ENCODE measurements at regions not wholly inside any gene's neighbourhood (a gene's known extent, or its start where the extent isn't known, plus 50 kb on each side); places are given as distances from the start of the nearest gene placed in this dataset.

DNA sequence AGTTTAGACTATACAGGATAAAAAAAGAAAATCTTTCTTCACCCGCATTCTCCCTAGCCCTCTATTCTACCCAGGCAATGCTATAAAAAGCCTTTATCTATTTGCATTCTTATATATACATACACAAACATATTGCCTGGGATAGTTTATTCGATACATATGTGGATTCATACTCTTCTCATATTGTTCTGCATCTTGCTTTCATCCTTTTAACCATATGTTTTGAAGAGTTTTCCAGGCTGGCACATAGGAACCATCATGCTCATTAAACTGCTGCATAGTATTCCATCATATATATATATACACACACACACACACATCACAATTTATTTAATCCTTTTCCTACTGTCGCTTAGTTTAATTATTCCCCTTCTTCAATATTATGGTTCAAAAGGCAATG lies 461.2 kb downstream of the NTRK2 start:
- Histone ChIP-seq H4K20me1 (ENCODE audit: control insufficient read depth, insufficient read depth, low read length, poor library complexity, severe bottlenecking) (no peaks in the 10 kb centered on the region), H3K4me3 (ENCODE audit: control extremely low read depth in 1 of 5, extremely low read depth in 1 of 5, insufficient read depth in 1 of 5, low read depth in 2 of 5, low read length in 4 of 5) (no peak overlapping the region), H3K9ac (ENCODE audit: low read length) (no peak overlapping the region), H3K79me2 (ENCODE audit: control insufficient read depth, insufficient read depth, low read length) (no peaks in the 10 kb centered on the region), H3K9me3 (ENCODE audit: control extremely low read depth in 1 of 3, control insufficient read depth in 2 of 3, insufficient read depth in 1 of 3, low read length in 2 of 3) (no peaks in the 10 kb centered on the region), H3K4me1 (ENCODE audit: control insufficient read depth in 2 of 2, insufficient read depth in 2 of 2, low read length in 2 of 2) (no peaks in the 10 kb centered on the region), H3K4me2 (replicated peaks; ENCODE audit: low read depth, low read length, poor library complexity, severe bottlenecking) (no peak overlapping the region), H3K27me3 (replicated peaks in 1 of 4; ENCODE audit: control extremely low read depth in 1 of 4, control insufficient read depth in 3 of 4, insufficient read depth in 4 of 4, low read length in 3 of 4) (no peaks in the 10 kb centered on the region), H2AFZ (ENCODE audit: insufficient read depth, low read depth, low read length, poor library complexity, severe bottlenecking) (no peak overlapping the region), H3K27ac (ENCODE audit: low read length in 2 of 2) (no peak overlapping the region), H3K36me3 (replicated peaks in 1 of 2; ENCODE audit: control extremely low read depth in 1 of 2, control insufficient read depth in 1 of 2, extremely low read depth in 1 of 2, insufficient read depth in 2 of 2, low read length in 1 of 2) (no peaks in the 10 kb centered on the region)
- no peak for TF ChIP-seq EZH2 (IDR thresholded peaks at IDR 0.05; ENCODE audit: borderline replicate concordance, insufficient read depth, low read depth, low read length, poor library complexity, severe bottlenecking)
- TF ChIP-seq, protein P1, sequence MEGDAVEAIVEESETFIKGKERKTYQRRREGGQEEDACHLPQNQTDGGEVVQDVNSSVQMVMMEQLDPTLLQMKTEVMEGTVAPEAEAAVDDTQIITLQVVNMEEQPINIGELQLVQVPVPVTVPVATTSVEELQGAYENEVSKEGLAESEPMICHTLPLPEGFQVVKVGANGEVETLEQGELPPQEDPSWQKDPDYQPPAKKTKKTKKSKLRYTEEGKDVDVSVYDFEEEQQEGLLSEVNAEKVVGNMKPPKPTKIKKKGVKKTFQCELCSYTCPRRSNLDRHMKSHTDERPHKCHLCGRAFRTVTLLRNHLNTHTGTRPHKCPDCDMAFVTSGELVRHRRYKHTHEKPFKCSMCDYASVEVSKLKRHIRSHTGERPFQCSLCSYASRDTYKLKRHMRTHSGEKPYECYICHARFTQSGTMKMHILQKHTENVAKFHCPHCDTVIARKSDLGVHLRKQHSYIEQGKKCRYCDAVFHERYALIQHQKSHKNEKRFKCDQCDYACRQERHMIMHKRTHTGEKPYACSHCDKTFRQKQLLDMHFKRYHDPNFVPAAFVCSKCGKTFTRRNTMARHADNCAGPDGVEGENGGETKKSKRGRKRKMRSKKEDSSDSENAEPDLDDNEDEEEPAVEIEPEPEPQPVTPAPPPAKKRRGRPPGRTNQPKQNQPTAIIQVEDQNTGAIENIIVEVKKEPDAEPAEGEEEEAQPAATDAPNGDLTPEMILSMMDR (IDR thresholded peaks at IDR 0.05) = no peak
- Mint-ChIP-seq H3K9me3 (ENCODE audit: insufficient read depth) (no peaks in the 10 kb centered on the region), H3K27ac (no peak overlapping the region), H3K4me3 (no peak overlapping the region), H3K4me1 (no peaks in the 10 kb centered on the region), H3K27me3 (no peaks in the 10 kb centered on the region)
- ATAC-seq (ENCODE audit: low read depth) (no peak), DNase-seq (no peak)
- intact Hi-C loops (cut with micrococcal nuclease) = no loop called here
- CTCF ChIA-PET = no interaction called here
- WGBS (ENCODE audit: insufficient coverage) = no CpG with 5 or more reads among the region's 3 CpGs
- POLR2A ChIA-PET = no interaction called here

DNA sequence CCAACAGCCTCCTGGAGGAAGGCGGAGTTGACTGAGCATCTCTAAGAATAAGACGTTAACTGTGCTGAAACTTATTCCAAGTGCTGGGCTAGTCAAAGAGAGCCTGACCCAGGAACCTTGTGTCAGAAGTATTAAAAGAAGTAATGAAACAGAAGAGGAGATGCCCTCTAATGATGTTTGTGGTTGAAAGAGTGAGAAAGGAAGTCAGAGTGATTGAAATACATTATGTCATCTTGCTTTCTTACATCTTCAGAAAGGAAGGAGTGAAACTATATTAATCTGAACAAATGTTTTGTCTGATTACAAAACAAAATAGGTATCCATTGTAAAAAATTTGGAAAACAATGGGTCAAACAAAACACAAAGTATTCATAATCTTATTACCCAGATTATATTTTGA lies 460.7 kb downstream of the NTRK2 start:
- no peak for DNase-seq
- ATAC-seq (ENCODE audit: low read depth) = no peak
- WGBS (ENCODE audit: insufficient coverage) = 83% methylated on average over 1 of the region's 2 CpGs
- Histone ChIP-seq H2AFZ (ENCODE audit: insufficient read depth, low read depth, low read length, poor library complexity, severe bottlenecking) (no peak overlapping the region), H3K36me3 (replicated peaks in 1 of 2; ENCODE audit: control extremely low read depth in 1 of 2, control insufficient read depth in 1 of 2, extremely low read depth in 1 of 2, insufficient read depth in 2 of 2, low read length in 1 of 2) (no peaks in the 10 kb centered on the region), H3K9ac (ENCODE audit: low read length) (no peak overlapping the region), H4K20me1 (ENCODE audit: control insufficient read depth, insufficient read depth, low read length, poor library complexity, severe bottlenecking) (no peaks in the 10 kb centered on the region), H3K4me3 (ENCODE audit: control extremely low read depth in 1 of 5, extremely low read depth in 1 of 5, insufficient read depth in 1 of 5, low read depth in 2 of 5, low read length in 4 of 5) (no peak overlapping the region), H3K79me2 (ENCODE audit: control insufficient read depth, insufficient read depth, low read length) (no peaks in the 10 kb centered on the region), H3K4me2 (replicated peaks; ENCODE audit: low read depth, low read length, poor library complexity, severe bottlenecking) (no peak overlapping the region), H3K27ac (ENCODE audit: low read length in 2 of 2) (no peak overlapping the region), H3K4me1 (ENCODE audit: control insufficient read depth in 2 of 2, insufficient read depth in 2 of 2, low read length in 2 of 2) (no peaks in the 10 kb centered on the region), H3K27me3 (replicated peaks in 1 of 4; ENCODE audit: control extremely low read depth in 1 of 4, control insufficient read depth in 3 of 4, insufficient read depth in 4 of 4, low read length in 3 of 4) (no peaks in the 10 kb centered on the region), H3K9me3 (ENCODE audit: control extremely low read depth in 1 of 3, control insufficient read depth in 2 of 3, insufficient read depth in 1 of 3, low read length in 2 of 3) (no peaks in the 10 kb centered on the region)
- intact Hi-C loops (cut with micrococcal nuclease) = no loop called here
- Mint-ChIP-seq H3K4me3 (no peak overlapping the region), H3K9me3 (ENCODE audit: insufficient read depth) (no peaks in the 10 kb centered on the region), H3K4me1 (no peaks in the 10 kb centered on the region), H3K27me3 (no peaks in the 10 kb centered on the region), H3K27ac (no peak overlapping the region)
- TF ChIP-seq, protein P1 (IDR thresholded peaks at IDR 0.05) = no peak
- TF ChIP-seq EZH2 (IDR thresholded peaks at IDR 0.05; ENCODE audit: borderline replicate concordance, insufficient read depth, low read depth, low read length, poor library complexity, severe bottlenecking) = no peak
- CTCF ChIA-PET = no interaction called here
- POLR2A ChIA-PET = no interaction called here

Data from B cell (primary cell).